Spleen (tissue), 3 donors: ENCODE measurements at regions not wholly inside any gene's neighbourhood (a gene's known extent, or its start where the extent isn't known, plus 50 kb on each side); places are given as distances from the start of the nearest gene placed in this dataset.

Source experiments
- POLR2A ChIP-seq, 3 donors: fragments of 450-650 bp; IDR thresholded peaks; one replicate each; pipeline ENCODE4 v1.5.1; 2017; ENCODE audit warnings: antibody characterized with exemption in 3 of 3, mild to moderate bottlenecking in 1 of 3
- POLR2AphosphoS5 ChIP-seq, 3 donors: sonication (generic); formaldehyde crosslinking; IDR thresholded peaks; one replicate each; pipeline ENCODE4 v1.5.1; 2017; ENCODE audit warnings: antibody characterized with exemption in 3 of 3

DNA sequence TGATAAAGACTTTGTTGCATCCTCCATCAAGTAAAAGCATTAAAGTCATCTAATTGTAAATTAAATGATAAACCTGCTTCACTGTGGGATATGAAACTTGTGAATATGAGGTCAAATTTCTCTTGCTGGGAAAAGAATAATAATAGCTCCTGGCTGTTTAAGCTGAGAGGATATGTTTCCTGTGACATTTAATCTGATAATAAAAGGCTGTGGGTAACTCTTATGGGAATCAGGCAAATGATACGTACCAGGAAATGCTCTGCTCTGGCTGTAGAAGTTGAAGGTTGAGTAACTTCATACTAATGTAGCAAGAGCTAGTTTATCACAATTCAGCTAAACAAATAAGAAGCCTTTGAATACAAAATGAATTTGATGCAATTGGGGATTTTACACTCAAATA is 574.6 kb downstream of the RAPGEF2 start:
- TF ChIP-seq POLR2AphosphoS5 (IDR thresholded peaks at IDR 0.05) (no peak), POLR2A (IDR thresholded peaks at IDR 0.05) (no peak)
